ENCODE measurements at regions not wholly inside any gene's neighbourhood (a gene's known extent, or its start where the extent isn't known, plus 50 kb on each side); places are given as distances from the start of the nearest gene placed in this dataset.

DNA sequence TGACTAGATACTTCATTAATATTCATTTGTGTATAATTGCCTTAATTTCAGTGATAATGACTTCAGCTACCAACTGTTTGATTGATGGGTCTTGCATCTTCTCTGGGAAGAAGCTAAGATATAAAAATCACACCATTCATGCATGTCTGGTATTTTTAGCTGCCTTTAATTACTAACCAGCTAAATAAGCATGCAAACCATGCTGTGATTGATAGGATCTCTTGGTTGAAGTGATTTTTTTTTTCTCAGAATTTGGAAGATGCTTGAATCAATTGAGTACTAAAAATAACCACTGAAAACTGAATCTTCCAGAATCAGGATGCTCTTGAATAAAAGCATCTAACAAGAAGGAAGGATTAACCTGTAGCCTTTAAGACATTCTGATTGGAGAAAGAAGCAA lies 668.8 kb downstream of the TDRD15 start:
- no peak overlapping the region for H3K4me3 Mint-ChIP-seq
- H3K36me3 Mint-ChIP-seq: no peaks in the 10 kb centered on the region
- no peaks in the 10 kb centered on the region for H3K4me1 Mint-ChIP-seq
- H3K27me3 Mint-ChIP-seq (ENCODE audit: low read depth in 2 of 2): no peaks in the 10 kb centered on the region
- H3K9me3 ChIP-seq (ENCODE audit: control insufficient read depth, insufficient read depth, low read length): no peaks in the 10 kb centered on the region
- no peak overlapping the region for H3K27ac Mint-ChIP-seq
- ATAC-seq (no peak), DNase-seq (no peak)
- H3K27ac ChIP-seq (ENCODE audit: low read length): no peak overlapping the region
- TF ChIP-seq, protein P1, sequence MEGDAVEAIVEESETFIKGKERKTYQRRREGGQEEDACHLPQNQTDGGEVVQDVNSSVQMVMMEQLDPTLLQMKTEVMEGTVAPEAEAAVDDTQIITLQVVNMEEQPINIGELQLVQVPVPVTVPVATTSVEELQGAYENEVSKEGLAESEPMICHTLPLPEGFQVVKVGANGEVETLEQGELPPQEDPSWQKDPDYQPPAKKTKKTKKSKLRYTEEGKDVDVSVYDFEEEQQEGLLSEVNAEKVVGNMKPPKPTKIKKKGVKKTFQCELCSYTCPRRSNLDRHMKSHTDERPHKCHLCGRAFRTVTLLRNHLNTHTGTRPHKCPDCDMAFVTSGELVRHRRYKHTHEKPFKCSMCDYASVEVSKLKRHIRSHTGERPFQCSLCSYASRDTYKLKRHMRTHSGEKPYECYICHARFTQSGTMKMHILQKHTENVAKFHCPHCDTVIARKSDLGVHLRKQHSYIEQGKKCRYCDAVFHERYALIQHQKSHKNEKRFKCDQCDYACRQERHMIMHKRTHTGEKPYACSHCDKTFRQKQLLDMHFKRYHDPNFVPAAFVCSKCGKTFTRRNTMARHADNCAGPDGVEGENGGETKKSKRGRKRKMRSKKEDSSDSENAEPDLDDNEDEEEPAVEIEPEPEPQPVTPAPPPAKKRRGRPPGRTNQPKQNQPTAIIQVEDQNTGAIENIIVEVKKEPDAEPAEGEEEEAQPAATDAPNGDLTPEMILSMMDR (IDR thresholded peaks at IDR 0.05): no peak
- H3K27me3 ChIP-seq (ENCODE audit: control insufficient read depth, insufficient read depth, low read length): no peaks in the 10 kb centered on the region
- no peak overlapping the region for H3K4me3 ChIP-seq (ENCODE audit: low read length)
- H3K9me3 Mint-ChIP-seq: peaks cover 14 to 18% of the 10 kb centered on the region in 2 donors
- intact Hi-C loops (cut with micrococcal nuclease): no loop called here
- H3K4me1 ChIP-seq (ENCODE audit: control insufficient read depth, insufficient read depth, low read length): no peaks in the 10 kb centered on the region
- no peaks in the 10 kb centered on the region for H3K36me3 ChIP-seq (ENCODE audit: control insufficient read depth, insufficient read depth, low read length)

DNA sequence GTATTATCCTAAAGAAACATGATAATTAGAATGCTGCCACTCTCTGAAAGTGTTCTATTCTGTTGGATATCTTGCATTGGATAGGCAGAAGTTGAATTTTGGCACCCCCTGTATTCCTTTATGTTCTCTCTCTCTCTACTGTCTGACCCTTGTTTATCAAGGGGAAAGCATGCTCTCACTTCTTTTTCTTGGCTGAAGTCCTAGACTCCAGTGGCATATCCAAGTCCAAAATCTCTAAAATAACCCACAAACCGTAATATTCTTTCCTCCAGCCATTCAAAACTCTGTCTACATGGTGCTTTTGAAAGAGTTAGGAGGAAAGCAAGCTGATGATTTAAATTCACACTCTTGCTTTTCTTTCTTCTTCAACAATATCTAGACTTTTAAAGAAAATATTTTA lies 669.7 kb downstream of the TDRD15 start:
- ATAC-seq (no peak), DNase-seq (no peak)
- no peaks in the 10 kb centered on the region for H3K36me3 ChIP-seq (ENCODE audit: control insufficient read depth, insufficient read depth, low read length)
- Mint-ChIP-seq H3K36me3 (no peaks in the 10 kb centered on the region), H3K9me3 (peaks cover 12 to 19% of the 10 kb centered on the region in 2 donors), H3K4me3 (no peak overlapping the region), H3K4me1 (no peaks in the 10 kb centered on the region), H3K27ac (no peak overlapping the region), H3K27me3 (ENCODE audit: low read depth in 2 of 2) (no peaks in the 10 kb centered on the region)
- TF ChIP-seq, protein P1 (IDR thresholded peaks at IDR 0.05): no peak
- intact Hi-C loops (cut with micrococcal nuclease): no loop called here
- no peak overlapping the region for H3K4me3 ChIP-seq (ENCODE audit: low read length)
- no peaks in the 10 kb centered on the region for H3K4me1 ChIP-seq (ENCODE audit: control insufficient read depth, insufficient read depth, low read length)
- no peaks in the 10 kb centered on the region for H3K9me3 ChIP-seq (ENCODE audit: control insufficient read depth, insufficient read depth, low read length)
- no peaks in the 10 kb centered on the region for H3K27me3 ChIP-seq (ENCODE audit: control insufficient read depth, insufficient read depth, low read length)
- H3K27ac ChIP-seq (ENCODE audit: low read length): no peak overlapping the region
- WGBS (ENCODE audit: insufficient coverage): no CpG with 5 or more reads among the region's 1 CpG

DNA sequence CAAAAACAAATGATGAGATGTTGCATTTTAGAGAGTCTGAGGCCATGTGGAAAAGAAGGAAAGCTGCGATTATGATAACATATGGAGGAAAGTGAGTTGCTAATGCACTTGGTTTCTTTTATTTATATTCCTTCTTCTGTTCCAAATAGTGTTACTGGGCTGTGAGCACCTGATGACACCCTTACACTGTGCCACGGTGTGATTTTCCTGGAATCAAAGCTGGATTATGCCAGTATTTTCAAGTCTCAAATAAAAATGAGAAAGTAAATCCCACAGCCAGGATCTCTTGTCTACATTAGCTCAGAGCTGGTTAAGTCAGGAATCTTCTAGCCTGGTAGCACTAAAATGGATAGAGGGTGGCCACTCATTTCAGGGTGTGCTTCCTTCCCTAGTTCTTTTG lies 670.8 kb downstream of the TDRD15 start:
- H3K27me3 Mint-ChIP-seq (ENCODE audit: low read depth in 2 of 2): no peaks in the 10 kb centered on the region
- H3K27ac Mint-ChIP-seq: no peak overlapping the region
- TF ChIP-seq, protein P1 (IDR thresholded peaks at IDR 0.05): no peak
- Histone ChIP-seq H3K27me3 (ENCODE audit: control insufficient read depth, insufficient read depth, low read length) (no peaks in the 10 kb centered on the region), H3K9me3 (ENCODE audit: control insufficient read depth, insufficient read depth, low read length) (no peaks in the 10 kb centered on the region), H3K27ac (ENCODE audit: low read length) (no peak overlapping the region), H3K36me3 (ENCODE audit: control insufficient read depth, insufficient read depth, low read length) (no peaks in the 10 kb centered on the region), H3K4me1 (ENCODE audit: control insufficient read depth, insufficient read depth, low read length) (no peaks in the 10 kb centered on the region), H3K4me3 (ENCODE audit: low read length) (no peak overlapping the region)
- intact Hi-C loops (cut with micrococcal nuclease): no loop called here
- H3K9me3 Mint-ChIP-seq: peaks cover 10 to 18% of the 10 kb centered on the region in 2 donors
- DNase-seq (no peak), ATAC-seq (no peak)
- no peaks in the 10 kb centered on the region for H3K4me1 Mint-ChIP-seq
- H3K36me3 Mint-ChIP-seq: no peaks in the 10 kb centered on the region
- WGBS (ENCODE audit: insufficient coverage): 76% methylated on average over 2 of the region's 2 CpGs
- H3K4me3 Mint-ChIP-seq: no peak overlapping the region

DNA sequence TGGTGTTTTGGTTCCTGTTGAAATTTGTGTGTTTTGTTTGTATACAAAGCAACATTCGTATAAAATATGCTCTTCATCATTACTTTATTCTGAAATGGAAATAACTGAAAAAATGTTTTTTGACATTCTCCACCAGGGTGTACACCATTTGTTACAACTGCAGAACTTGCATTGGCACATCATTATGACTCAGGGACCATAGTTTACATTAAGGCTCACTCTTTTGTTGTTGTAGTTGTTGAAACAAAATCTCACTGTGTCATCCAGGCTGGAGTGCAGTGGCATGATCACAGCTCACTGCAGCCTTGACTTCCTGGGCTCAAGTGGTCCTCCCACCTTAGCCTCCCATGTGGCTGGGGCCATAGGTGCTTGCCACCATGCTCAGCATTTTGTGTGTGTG lies 676.6 kb downstream of the TDRD15 start:
- Mint-ChIP-seq H3K27me3 (ENCODE audit: low read depth in 2 of 2) (no peaks in the 10 kb centered on the region), H3K9me3 (peaks cover 9 to 10% of the 10 kb centered on the region in 2 donors), H3K4me3 (no peak overlapping the region), H3K36me3 (no peaks in the 10 kb centered on the region), H3K27ac (no peak overlapping the region), H3K4me1 (no peaks in the 10 kb centered on the region)
- intact Hi-C loops (cut with micrococcal nuclease): no loop called here
- no peaks in the 10 kb centered on the region for H3K27me3 ChIP-seq (ENCODE audit: control insufficient read depth, insufficient read depth, low read length)
- no peaks in the 10 kb centered on the region for H3K36me3 ChIP-seq (ENCODE audit: control insufficient read depth, insufficient read depth, low read length)
- no peak for ATAC-seq
- H3K9me3 ChIP-seq (ENCODE audit: control insufficient read depth, insufficient read depth, low read length): peaks cover 2% of the 10 kb centered on the region
- H3K4me3 ChIP-seq (ENCODE audit: low read length): no peak overlapping the region
- H3K27ac ChIP-seq (ENCODE audit: low read length): no peak overlapping the region
- WGBS (ENCODE audit: insufficient coverage): 78% methylated on average over 1 of the region's 1 CpG
- TF ChIP-seq, protein P1 (IDR thresholded peaks at IDR 0.05): no peak
- H3K4me1 ChIP-seq (ENCODE audit: control insufficient read depth, insufficient read depth, low read length): no peaks in the 10 kb centered on the region
- no peak for DNase-seq
